ENCODE measurements at regions not wholly inside any gene's neighbourhood (a gene's known extent, or its start where the extent isn't known, plus 50 kb on each side); places are given as distances from the start of the nearest gene placed in this dataset.

DNA sequence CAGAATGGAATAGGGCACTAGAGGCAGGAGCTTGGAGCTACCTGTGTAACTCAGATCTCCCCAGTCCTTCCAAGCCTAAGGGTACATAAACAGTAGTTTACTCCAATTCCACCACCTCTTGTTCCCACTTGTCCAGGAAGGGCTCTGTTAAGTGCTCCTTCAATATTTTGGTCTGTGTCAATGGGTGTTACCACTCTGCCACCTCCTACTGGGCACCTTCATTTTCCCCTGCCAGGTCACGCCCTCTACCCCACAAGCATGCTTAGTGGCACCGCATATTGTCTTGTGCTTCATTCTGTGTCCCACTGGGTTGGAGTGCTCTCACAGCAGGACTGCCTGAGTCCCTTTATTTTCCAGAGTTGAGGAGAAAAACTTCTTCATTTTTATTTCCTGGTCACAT is 459.8 kb downstream of the ARHGEF28 start:
- TF ChIP-seq, protein P1, sequence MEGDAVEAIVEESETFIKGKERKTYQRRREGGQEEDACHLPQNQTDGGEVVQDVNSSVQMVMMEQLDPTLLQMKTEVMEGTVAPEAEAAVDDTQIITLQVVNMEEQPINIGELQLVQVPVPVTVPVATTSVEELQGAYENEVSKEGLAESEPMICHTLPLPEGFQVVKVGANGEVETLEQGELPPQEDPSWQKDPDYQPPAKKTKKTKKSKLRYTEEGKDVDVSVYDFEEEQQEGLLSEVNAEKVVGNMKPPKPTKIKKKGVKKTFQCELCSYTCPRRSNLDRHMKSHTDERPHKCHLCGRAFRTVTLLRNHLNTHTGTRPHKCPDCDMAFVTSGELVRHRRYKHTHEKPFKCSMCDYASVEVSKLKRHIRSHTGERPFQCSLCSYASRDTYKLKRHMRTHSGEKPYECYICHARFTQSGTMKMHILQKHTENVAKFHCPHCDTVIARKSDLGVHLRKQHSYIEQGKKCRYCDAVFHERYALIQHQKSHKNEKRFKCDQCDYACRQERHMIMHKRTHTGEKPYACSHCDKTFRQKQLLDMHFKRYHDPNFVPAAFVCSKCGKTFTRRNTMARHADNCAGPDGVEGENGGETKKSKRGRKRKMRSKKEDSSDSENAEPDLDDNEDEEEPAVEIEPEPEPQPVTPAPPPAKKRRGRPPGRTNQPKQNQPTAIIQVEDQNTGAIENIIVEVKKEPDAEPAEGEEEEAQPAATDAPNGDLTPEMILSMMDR (IDR thresholded peaks at IDR 0.05; ENCODE audit: low read length) = no peak
- TF ChIP-seq EZH2 (optimal IDR thresholded peaks at IDR 0.05; ENCODE audit: low read depth, low read length) = no peak
- TF ChIP-seq EZH2phosphoT487 (IDR thresholded peaks at IDR 0.05; ENCODE audit: low read length) = no peak
